Mesenchymal stem cell (in vitro differentiated cells and primary cell): ENCODE measurements at regions not wholly inside any gene's neighbourhood (a gene's known extent, or its start where the extent isn't known, plus 50 kb on each side); places are given as distances from the start of the nearest gene placed in this dataset.

Experiments used
- DNase-seq: peaks from one replicate; pipeline ENCODE4 v3.0.0-alpha.2; 2013
- H2AFZ ChIP-seq: one replicate; pipeline ENCODE4 v1.6.1; 2013; ENCODE audit warnings: low read depth, mild to moderate bottlenecking, control low read depth, inconsistent platforms, low read length, moderate library complexity
- H2AK5ac ChIP-seq: 2 replicates; pipeline ENCODE4 v1.6.1; 2013; ENCODE audit warnings: low read length, moderate library complexity, mild to moderate bottlenecking, inconsistent platforms; ENCODE audit not compliant: severe bottlenecking
- H2BK120ac ChIP-seq: one replicate; pipeline ENCODE4 v1.6.1; 2013; ENCODE audit warnings: low read depth, mild to moderate bottlenecking, inconsistent platforms, low read length, moderate library complexity
- H2BK12ac ChIP-seq, 2 experiments: one replicate each; pipeline ENCODE4 v1.6.1; 2013; ENCODE audit warnings: inconsistent platforms in 2 of 2, low read length in 2 of 2, mild to moderate bottlenecking in 2 of 2, moderate library complexity in 2 of 2, control low read depth in 1 of 2
- H2BK15ac ChIP-seq: one replicate; pipeline ENCODE4 v1.6.1; 2013; ENCODE audit warnings: mild to moderate bottlenecking, low read depth, inconsistent platforms; ENCODE audit not compliant: poor library complexity, severe bottlenecking
- H2BK5ac ChIP-seq: 2 replicates; pipeline ENCODE4 v1.6.1; 2013; ENCODE audit warnings: low read depth, mild to moderate bottlenecking, low read length, control low read depth, inconsistent platforms; ENCODE audit not compliant: poor library complexity, severe bottlenecking
- H3K14ac ChIP-seq, 2 experiments: one replicate each; pipeline ENCODE4 v1.6.1; 2013; ENCODE audit warnings: inconsistent platforms in 2 of 2, low read length in 2 of 2, control low read depth in 1 of 2, mild to moderate bottlenecking in 1 of 2, moderate library complexity in 1 of 2
- H3K18ac ChIP-seq, 2 experiments: one replicate each; pipeline ENCODE4 v1.6.1; 2013; ENCODE audit warnings: inconsistent platforms in 2 of 2, low read length in 2 of 2, control low read depth in 1 of 2, low read depth in 1 of 2, mild to moderate bottlenecking in 1 of 2
- H3K23ac ChIP-seq, 2 experiments: one replicate each; pipeline ENCODE4 v1.6.1; 2013; ENCODE audit warnings: inconsistent platforms in 2 of 2, low read length in 2 of 2, mild to moderate bottlenecking in 2 of 2, moderate library complexity in 2 of 2, control low read depth in 1 of 2
- H3K27ac ChIP-seq: 2 replicates; pipeline ENCODE4 v1.5.1; 2013; ENCODE audit warnings: mild to moderate bottlenecking, moderate library complexity, low read length, control low read depth, inconsistent platforms; ENCODE audit not compliant: poor library complexity, severe bottlenecking
- H3K27me3 ChIP-seq, 2 experiments: 2 replicates each; pipeline versions ENCODE4 v1.6.1 to v1.7.0; 2013; ENCODE audit warnings: low read length in 2 of 2, mild to moderate bottlenecking in 2 of 2, moderate library complexity in 2 of 2, control low read depth in 1 of 2, inconsistent platforms in 1 of 2; ENCODE audit not compliant: control insufficient read depth in 1 of 2, insufficient read depth in 1 of 2
- H3K36me3 ChIP-seq, 2 experiments: 2 replicates each; pipeline versions ENCODE4 v1.6.1 to v1.7.0; 2013; ENCODE audit warnings: low read length in 2 of 2, control low read depth in 1 of 2, inconsistent platforms in 1 of 2, low read depth in 1 of 2, mild to moderate bottlenecking in 1 of 2; ENCODE audit not compliant: insufficient read depth in 2 of 2, control insufficient read depth in 1 of 2
- H3K4ac ChIP-seq, 2 experiments: one replicate each; pipeline ENCODE4 v1.6.1; 2013; ENCODE audit warnings: inconsistent platforms in 2 of 2, low read length in 2 of 2, mild to moderate bottlenecking in 2 of 2, moderate library complexity in 2 of 2, control low read depth in 1 of 2, low read depth in 1 of 2
- H3K4me1 ChIP-seq: 2 replicates; pipeline ENCODE4 v1.6.1; 2013; ENCODE audit warnings: low read depth, low read length, control low read depth; ENCODE audit not compliant: control insufficient read depth, insufficient read depth
- H3K4me2 ChIP-seq: 2 replicates; pipeline ENCODE4 v1.6.1; 2013; ENCODE audit warnings: low read length, mild to moderate bottlenecking, inconsistent platforms; ENCODE audit not compliant: poor library complexity, severe bottlenecking
- H3K4me3 ChIP-seq, 2 experiments: 2 replicates each; pipeline versions ENCODE4 v1.5.1 to v1.7.0; 2013; ENCODE audit warnings: low read length in 2 of 2, mild to moderate bottlenecking in 2 of 2, control low read depth in 1 of 2, low read depth in 1 of 2; ENCODE audit not compliant: insufficient read depth in 1 of 2
- H3K79me1 ChIP-seq: replicated peaks from 2 replicates; pipeline ENCODE4 v1.6.1; 2013; ENCODE audit warnings: mild to moderate bottlenecking, control low read depth, low read length, inconsistent platforms; ENCODE audit not compliant: poor library complexity, severe bottlenecking
- H3K9ac ChIP-seq: 2 replicates; pipeline ENCODE4 v1.7.0; 2013; ENCODE audit warnings: mild to moderate bottlenecking, low read length, moderate library complexity
- H3K9me3 ChIP-seq: 2 replicates; pipeline ENCODE4 v1.7.0; 2013; ENCODE audit warnings: mild to moderate bottlenecking, low read length; ENCODE audit not compliant: control insufficient read depth
- H4K8ac ChIP-seq: one replicate; pipeline ENCODE4 v1.6.1; 2013; ENCODE audit warnings: inconsistent platforms, mild to moderate bottlenecking, low read length, moderate library complexity
- H4K91ac ChIP-seq: one replicate; pipeline ENCODE4 v1.6.1; 2013; ENCODE audit warnings: mild to moderate bottlenecking, low read length, inconsistent platforms
- WGBS: methylation state at CpG from one replicate; pipeline ENCODE4 v1.1.7; 2013; ENCODE audit warnings: mixed read lengths; 5-methylcytosine and 5-hydroxymethylcytosine counted together

GRCh38 chr10:44201656-44202055 is 183.2 kb downstream of the CXCL12 start:
- no peak for DNase-seq
- no peak overlapping the region for H3K18ac ChIP-seq
- H2BK120ac ChIP-seq, result no peak overlapping the region
- no peaks in the 10 kb centered on the region for H3K36me3 ChIP-seq
- H3K4me3 ChIP-seq, result no peak overlapping the region
- no peak overlapping the region for H4K91ac ChIP-seq
- no peak overlapping the region for H3K14ac ChIP-seq
- no peak overlapping the region for H3K27ac ChIP-seq
- H2BK5ac ChIP-seq, result no peak overlapping the region
- H2AK5ac ChIP-seq, result no peak overlapping the region
- H3K4me1 ChIP-seq, result peaks cover 6% of the 10 kb centered on the region
- H4K8ac ChIP-seq, result no peak overlapping the region
- no peak overlapping the region for H3K9ac ChIP-seq
- H3K23ac ChIP-seq, result no peak overlapping the region
- H3K79me1 ChIP-seq, result no peaks in the 10 kb centered on the region
- H2BK12ac ChIP-seq, result no peak overlapping the region
- H2BK15ac ChIP-seq, result no peak overlapping the region
- H2AFZ ChIP-seq, result no peak overlapping the region
- H3K27me3 ChIP-seq, result peaks cover 0 to 4% of the 10 kb centered on the region in 2 experiments
- H3K9me3 ChIP-seq, result no peaks in the 10 kb centered on the region
- H3K4ac ChIP-seq, result no peak overlapping the region
- WGBS, result 73% methylated on average over 2 of the region's 2 CpGs
- no peak overlapping the region for H3K4me2 ChIP-seq

GRCh38 chr10:44201011-44201410 is 183.9 kb downstream of the CXCL12 start:
- Histone ChIP-seq H3K4ac (no peak overlapping the region), H3K14ac (no peak overlapping the region), H4K8ac (no peak overlapping the region), H3K4me3 (no peak overlapping the region), H3K4me1 (peaks cover 9% of the 10 kb centered on the region), H3K9me3 (no peaks in the 10 kb centered on the region), H3K79me1 (no peaks in the 10 kb centered on the region), H3K18ac (no peak overlapping the region), H3K4me2 (no peak overlapping the region), H4K91ac (no peak overlapping the region), H3K9ac (no peak overlapping the region), H2AK5ac (no peak overlapping the region), H2BK12ac (no peak overlapping the region), H3K27me3 (peaks cover 0 to 4% of the 10 kb centered on the region in 2 experiments), H2BK120ac (no peak overlapping the region), H3K23ac (no peak overlapping the region), H3K27ac (no peak overlapping the region), H2AFZ (no peak overlapping the region), H2BK5ac (no peak overlapping the region), H2BK15ac (no peak overlapping the region), H3K36me3 (no peaks in the 10 kb centered on the region)
- WGBS, result 92% methylated on average over 6 of the region's 6 CpGs
- DNase-seq, result no peak

- no peak for DNase-seq
- Histone ChIP-seq H3K9me3 (no peaks in the 10 kb centered on the region), H4K91ac (no peak overlapping the region), H3K23ac (no peak overlapping the region), H3K14ac (no peak overlapping the region), H3K27ac (no peak overlapping the region), H3K4ac (no peak overlapping the region), H2BK15ac (no peak overlapping the region), H3K4me2 (no peak overlapping the region), H2BK120ac (no peak overlapping the region), H2AFZ (no peak overlapping the region), H3K79me1 (no peaks in the 10 kb centered on the region), H2BK5ac (no peak overlapping the region), H3K36me3 (no peaks in the 10 kb centered on the region), H3K4me3 (no peak overlapping the region), H4K8ac (no peak overlapping the region), H3K4me1 (peaks cover 15% of the 10 kb centered on the region), H3K9ac (no peak overlapping the region), H3K18ac (no peak overlapping the region), H2BK12ac (no peak overlapping the region), H2AK5ac (no peak overlapping the region), H3K27me3 (peaks cover 0 to 4% of the 10 kb centered on the region in 2 experiments)
- WGBS, result 86% methylated on average over 12 of the region's 12 CpGs
Measured at GRCh38 chr10:44199991-44200655, 184.8 kb downstream of the CXCL12 start.

- Histone ChIP-seq H3K27ac (no peak overlapping the region), H3K36me3 (no peaks in the 10 kb centered on the region), H4K91ac (no peak overlapping the region), H3K4me1 (peaks cover 16% of the 10 kb centered on the region), H2BK12ac (no peak overlapping the region), H2BK5ac (no peak overlapping the region), H2BK15ac (no peak overlapping the region), H3K23ac (no peak overlapping the region), H3K14ac (no peak overlapping the region), H4K8ac (no peak overlapping the region), H3K79me1 (no peaks in the 10 kb centered on the region), H2AK5ac (no peak overlapping the region), H2BK120ac (no peak overlapping the region), H3K27me3 (no peaks in the 10 kb centered on the region), H3K4ac (no peak overlapping the region), H2AFZ (no peak overlapping the region), H3K9me3 (no peaks in the 10 kb centered on the region), H3K4me2 (no peak overlapping the region), H3K9ac (peak overlapping the region; percentile 52), H3K4me3 (no peak overlapping the region), H3K18ac (no peak overlapping the region)
- 85% methylated on average over 3 of the region's 3 CpGs for WGBS
- no peak for DNase-seq
Measured at GRCh38 chr10:44199267-44199666, 185.6 kb downstream of the CXCL12 start.
